ENCODE measurements at regions not wholly inside any gene's neighbourhood (a gene's known extent, or its start where the extent isn't known, plus 50 kb on each side); places are given as distances from the start of the nearest gene placed in this dataset.
"Not testable (repeated sequence)": the region's sequence is repeated elsewhere in the genome, so short reads cannot be mapped to it uniquely, and the experiment has no call there.

DNA sequence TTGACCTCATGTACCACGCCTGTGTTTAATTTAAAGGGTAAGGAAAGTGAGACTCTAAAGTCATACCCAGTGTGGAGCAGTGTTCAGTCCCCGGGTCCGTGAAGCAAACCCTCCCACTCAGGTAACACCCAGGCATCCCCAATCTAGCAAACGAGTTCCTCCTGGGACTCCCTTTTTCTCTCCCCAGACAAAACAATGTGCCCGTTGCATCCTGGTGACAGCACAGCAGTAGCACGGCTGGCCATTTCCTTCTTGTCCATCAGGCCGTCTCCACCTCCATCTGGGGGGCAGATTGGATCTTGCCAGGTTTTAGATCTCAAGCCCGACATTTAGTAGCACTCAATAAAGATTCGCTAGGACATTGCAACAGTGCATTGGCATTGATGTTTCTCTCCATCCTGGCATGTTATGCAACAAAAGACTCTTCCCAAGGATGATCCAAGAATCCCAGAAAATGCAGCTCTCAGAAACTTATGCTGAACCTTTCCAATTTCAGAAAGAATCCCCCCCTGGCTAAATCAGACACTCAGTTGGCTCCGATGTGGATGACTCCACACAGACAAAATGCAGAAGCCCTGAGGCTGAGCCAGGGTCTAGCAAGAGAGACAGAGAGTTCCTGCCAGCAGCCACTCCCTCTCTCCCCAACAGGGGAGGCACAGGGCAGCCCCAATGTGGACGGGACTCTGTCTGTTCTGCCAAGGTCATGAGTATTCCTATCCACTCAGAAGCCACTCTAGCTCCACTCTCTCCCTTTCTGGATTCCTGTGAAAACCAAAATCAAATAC lies 274.5 kb upstream of the MGMT start:
- no peak for DNase-seq (ENCODE audit: low read depth, low spot score)

DNA sequence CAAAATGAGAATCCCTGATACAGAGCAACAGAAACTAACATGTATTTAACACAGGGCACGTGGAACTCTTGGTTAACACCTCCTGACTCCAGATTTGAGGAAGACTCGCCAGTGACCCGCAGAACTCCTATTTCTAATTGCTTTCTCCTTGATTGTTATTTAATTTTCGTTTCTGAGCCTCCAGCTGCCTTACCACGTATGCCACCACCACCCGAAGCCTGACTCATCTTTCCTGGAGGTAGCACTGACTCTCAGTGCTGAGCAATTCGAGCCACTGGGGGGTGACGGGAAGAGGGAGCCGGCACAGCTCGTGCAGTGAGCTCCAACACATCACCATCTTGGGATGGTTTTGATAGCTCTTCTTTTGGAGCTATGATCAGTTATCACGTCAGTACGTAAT lies 273.9 kb upstream of the MGMT start:
- no peak for DNase-seq (ENCODE audit: low read depth, low spot score)

DNA sequence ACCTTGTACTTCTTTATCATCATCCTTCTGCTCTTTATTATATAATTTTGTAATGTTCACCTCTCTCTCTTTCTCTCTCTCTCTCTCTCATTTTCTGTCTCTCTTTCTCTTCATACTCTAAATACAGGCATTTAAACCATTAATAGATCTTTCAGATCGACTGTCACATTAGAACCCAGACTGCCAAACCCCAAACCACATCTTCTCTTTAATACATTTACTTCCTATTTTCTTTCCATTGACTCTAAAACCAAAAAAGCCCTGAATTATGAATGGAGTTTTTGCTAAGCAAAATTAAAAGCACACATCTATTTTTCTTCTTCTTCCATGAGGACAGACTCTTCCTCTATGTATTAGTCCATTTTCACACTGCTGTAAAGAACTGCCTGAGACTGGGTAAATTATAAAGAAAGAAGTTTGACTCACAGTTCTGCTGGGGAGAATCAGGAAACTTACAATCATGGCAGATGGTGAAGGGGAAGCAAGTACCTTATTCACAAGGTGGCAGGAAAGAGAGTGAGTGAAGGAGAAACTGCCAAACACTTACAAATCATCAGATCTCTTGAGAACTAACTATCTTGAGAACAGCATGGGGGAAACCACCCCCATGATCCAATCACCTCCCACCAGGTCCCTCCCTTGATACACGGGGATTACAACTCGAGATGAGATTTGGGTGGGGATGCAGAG lies 272.7 kb upstream of the MGMT start:
- DNase-seq (ENCODE audit: low read depth, low spot score) = no peak

DNA sequence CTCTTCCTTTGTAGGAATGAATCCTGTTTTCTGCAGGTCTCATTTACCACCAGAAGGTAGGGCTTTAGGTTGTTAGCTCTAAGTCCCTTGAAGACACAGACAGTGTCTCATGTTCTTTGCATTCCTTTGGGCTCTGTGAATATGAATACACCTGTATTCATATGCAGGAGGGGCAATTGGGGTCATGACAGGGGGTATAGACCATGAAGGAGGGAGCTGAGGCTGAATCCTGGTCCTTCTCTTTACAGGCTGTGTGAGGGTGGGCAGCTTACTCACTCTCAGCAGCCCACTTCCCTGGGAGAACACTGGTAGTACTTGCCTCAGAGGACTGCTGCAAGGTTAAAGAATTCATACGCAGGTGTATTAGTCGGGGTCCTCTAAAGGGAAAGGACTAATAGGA lies 267.2 kb upstream of the MGMT start:
- no peak for DNase-seq (ENCODE audit: low read depth, low spot score)

DNA sequence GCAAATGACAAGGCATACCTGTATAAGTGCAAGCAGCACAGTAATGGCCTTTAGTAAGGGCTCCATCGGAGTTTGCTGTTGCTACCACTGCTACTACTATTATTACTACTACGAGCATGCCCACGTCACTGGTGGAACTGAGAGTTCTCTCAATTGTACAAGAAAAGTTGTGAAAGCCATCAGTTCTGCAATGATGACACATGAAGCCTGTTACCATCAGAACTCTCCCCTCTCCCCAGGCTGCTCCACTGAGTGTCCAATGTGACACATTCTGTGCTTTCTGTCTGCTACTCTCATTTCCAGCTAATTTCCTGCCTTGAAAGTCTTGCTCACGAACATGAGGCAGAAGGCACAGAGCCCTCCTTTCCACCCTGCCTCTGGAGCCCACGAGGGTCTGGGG lies 263.2 kb upstream of the MGMT start:
- no peak for DNase-seq (ENCODE audit: low read depth, low spot score)

DNA sequence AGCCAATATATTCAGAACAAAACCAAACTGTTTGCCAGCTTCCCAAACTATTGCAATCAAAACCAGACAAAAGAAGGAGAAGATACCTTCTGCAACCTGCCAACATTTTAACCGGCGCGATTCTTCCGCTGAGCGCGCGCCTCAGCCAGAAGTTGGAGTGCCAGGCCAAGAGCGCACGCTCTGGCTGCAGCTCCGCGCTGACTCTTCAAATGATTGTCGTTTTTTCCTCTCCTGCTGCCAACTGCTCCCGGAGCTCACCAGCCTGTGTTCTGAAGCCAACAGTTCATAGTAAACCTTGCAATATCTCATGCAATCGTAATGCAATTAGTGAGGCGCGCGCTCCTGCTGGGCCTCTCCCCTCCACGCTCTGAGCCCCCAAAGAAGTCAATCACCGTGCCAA lies 259.7 kb upstream of the MGMT start:
- no peak for DNase-seq (ENCODE audit: low read depth, low spot score)

DNA sequence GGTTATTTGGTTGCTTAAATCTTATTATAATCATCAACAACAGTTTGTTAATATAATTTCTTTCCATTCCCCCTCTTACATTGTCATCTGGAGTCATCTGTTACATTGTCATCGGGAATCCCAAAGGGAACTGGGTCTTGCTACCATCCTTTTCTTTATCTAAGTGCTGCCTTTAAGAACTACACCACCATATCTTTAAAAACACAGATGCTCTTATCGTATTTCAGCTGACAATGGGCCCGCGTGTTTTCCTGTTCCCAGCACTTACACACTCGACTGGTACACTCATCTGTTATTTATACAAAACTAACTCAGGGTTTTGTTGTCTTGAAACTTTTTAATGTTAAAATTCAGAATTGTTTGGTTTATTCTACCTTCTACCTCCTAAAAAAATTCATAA lies 256.2 kb upstream of the MGMT start:
- no peak for DNase-seq (ENCODE audit: low read depth, low spot score)

DNA sequence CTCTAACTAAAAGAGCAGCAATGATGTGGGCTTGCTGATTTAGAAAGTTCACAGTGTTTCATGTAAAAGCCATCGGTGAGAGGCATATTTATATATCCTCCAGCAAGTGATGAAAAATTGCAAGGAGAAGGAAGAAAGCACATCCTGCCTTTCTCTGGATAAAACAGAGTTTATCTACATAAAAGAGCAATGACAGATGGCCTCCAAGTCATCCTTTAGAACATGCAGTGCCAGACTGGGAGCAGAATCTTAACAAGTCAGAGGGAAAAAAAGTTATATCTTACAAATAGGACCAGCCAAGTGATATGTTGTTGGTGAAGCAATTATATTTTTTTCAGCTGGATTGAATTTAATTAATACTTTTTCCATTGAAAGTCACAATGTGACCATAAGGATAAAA lies 253.8 kb upstream of the MGMT start:
- DNase-seq (ENCODE audit: low read depth, low spot score) = no peak

DNA sequence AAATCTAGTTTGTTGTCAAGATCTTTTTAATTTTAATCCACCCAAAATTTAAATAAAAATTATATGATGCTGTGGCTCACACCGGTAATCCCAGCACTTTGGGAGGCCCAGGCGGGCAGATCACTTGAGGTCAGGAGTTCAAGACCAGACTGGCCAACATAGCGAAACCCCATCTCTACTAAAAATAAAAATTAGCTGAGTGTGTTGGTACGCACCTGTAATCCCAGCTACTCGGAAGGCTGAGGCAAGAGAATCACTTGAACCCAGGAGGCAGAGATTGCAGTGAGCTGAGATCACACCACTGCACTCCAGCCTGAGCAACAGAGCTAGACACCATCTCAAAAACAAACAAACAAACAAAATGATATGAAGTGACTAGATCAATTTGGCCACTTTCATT lies 253.0 kb upstream of the MGMT start:
- DNase-seq (ENCODE audit: low read depth, low spot score) = not testable (repeated sequence)

DNA sequence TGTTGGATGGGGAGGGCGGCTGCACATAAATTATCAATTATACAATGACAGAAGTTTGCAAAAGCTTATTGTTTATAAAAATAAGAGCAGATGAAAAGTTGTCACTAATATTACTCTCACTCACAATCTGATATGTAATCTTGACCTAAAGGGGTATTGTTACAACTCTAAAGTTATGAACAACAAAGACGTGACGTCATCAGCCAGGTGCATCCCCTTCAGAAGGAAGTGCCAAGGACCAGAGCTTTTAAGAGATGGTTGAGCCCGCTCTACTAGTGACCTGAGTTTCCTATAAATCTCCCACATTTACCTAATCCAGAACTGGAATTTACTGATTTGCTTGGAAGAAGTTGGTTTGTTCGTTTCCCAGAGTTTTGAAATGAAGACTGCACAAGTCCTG lies 247.7 kb upstream of the MGMT start:
- DNase-seq (ENCODE audit: low read depth, low spot score) = no peak

DNA sequence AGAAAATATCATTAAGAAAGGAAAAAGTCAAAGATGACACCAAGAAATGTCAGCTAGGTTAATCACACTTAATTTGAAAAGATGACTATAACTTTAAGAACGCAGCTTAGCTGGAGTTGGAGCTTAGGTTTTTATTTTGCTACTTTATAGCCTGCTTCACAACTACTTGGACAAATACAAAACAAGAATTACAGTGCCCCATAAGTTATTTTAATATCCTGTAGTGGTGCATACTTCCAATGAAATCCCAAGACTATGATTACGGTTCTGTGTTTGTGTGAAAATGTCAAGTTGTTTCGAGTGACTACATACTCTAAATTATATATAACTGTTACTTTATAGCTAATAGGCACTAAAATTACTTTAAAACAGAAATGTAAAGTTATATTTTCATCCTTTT lies 244.6 kb upstream of the MGMT start:
- no peak for DNase-seq (ENCODE audit: low read depth, low spot score)

DNA sequence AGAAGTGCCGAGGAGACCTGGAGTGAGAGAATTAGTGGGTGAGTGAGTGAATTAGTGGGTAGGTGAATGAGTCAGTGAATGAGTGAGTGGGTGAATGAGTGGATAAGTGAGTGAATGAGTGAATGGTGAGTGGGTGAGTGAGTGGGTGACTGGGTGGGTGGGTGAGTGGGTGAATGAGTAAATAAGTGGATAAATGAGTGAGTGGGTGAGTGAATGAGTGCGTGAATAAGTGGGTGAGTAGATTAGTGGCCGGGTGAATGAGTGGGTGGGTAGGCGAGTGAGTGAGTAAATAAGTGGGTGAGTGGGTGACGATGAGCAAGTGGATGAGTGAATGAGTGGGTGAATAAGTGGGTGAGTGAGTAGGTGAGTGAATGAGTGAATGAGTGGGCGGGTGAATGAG lies 243.7 kb upstream of the MGMT start:
- DNase-seq (ENCODE audit: low read depth, low spot score) = no peak

DNA sequence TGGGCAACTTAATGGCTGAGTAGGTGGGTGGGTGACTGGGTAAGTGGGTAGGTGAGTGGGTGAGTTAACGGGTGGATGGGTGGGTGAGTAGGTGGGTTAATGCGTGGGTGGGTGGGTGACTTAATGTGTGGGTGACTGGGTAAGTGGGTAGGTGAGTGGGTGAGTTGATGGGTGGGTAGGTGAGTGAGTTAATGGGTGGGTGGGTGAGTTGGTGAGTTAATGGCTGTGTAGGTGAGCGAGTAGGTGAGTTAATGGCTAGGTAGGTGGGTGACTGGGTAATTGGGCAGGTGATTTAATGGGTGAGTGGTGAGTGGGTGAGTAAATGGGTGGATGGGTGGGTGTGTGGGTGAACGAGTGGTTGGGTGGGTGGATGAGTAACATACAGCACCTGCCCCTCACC lies 243.0 kb upstream of the MGMT start:
- no peak for DNase-seq (ENCODE audit: low read depth, low spot score)

DNA sequence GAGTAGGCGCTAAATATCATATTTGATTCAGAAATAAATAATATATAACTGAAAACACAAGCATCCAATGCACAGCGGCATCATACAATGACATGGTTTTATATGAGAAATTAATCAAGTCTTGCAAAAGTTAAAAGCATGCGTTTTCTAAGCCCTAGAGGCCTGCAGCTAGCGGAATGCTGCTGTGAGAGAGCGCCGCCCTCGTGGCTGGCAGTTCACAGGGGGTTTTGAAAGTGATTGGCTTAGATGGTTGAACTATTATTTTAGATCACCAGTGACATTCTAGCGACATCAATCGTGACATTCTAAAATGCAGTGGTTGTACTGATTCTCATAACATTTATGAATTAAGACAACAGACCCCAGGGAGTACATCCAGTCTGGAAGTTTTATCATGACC lies 235.2 kb upstream of the MGMT start:
- no peak for DNase-seq (ENCODE audit: low read depth, low spot score)

DNA sequence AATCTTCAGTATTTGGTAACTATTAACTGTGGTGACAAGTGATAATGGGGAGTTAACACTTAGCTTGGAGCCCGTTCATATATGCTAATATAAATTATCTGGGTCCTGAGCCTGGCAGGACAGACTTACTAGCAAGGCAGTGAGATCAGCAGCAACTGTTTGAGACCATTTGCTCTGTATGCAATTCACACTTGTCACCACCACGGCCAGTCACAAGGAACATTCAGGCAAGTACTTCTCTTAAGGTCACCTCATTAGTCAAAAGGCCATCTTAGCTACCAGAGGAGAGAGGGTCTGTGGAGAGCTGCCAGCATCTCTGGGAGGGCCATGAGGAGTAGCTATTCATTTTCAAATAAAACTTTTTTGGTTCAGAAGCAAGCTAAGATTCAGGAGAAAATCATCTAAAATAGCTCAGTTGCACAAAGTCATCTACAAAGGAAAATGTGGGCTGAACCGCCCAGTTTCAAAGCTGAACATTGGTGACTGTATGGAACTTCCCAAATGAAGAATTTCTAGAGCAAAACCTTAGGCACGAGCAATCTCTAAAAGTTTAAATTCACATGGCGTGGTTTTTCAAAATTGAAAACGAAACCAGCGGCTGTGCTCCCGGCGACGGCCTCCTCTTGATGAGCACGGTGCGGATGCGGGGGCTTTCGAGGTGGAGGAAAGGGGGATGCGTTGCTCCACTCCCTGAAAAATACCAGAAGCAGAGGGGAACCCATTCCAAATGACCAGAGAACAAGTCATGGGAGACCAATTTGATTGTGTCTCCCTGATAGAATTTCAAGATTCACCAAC lies 233.5 kb upstream of the MGMT start:
- DNase-seq (ENCODE audit: low read depth, low spot score) = no peak

DNA sequence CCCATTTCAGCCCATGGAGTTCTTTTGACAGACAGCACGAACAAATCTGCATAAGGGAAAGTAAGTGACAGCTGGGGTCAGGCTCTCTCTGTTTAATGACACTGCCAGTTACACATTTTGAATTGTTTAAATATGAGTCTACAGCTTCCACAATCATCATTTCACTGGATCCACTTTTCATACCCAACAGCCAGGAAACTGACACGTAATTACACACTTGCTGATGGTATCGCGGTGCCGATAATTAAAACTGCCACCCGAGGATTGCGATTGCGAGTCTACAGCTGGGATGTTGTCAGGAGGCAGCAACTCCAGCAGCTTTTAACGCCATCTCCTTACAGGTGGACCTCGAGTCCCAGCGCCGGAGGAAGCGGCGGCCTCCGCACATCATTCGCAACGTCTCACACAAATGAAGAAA lies 230.8 kb upstream of the MGMT start:
- DNase-seq (ENCODE audit: low read depth, low spot score) = no peak

DNA sequence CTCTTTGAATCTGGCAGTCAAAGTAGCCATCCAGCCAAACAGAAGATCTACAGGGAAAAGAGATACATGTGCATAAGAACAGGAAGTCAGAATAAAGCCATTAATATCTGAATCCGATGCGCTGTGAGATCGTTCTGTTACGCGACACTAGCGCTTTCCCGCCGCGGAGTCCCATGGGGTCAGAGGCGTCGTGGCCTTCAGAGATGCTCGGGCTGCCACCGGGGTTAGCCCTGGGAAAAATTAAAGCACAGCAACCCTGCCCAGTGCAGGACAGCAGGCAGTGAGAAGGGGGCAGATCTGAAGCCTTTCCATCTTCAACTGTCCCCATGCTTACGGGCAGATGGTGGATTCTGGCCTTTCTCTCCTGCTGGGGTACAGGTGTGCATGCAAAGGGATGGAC lies 225.6 kb upstream of the MGMT start:
- no peak for DNase-seq (ENCODE audit: low read depth, low spot score)

DNA sequence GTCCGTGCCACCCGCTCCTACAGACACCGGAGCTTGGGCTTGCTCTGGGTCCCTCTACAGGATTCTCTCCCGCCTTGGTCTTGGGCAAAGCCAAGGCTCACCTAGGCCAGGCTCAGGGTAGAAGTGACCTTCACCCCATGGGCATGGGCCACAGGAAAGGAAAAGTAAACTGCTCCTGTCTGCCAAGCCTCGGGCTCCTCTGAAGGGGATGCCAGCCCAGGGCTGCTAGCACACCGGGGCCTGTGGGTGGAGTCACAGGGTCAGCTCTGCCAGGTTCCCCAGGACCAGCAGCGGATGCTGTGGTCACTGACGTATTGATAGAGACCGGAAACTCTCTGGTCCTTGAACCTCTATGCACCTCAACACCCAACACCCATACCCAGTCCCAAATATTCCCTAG lies 222.7 kb upstream of the MGMT start:
- DNase-seq (ENCODE audit: low read depth, low spot score) = no peak

DNA sequence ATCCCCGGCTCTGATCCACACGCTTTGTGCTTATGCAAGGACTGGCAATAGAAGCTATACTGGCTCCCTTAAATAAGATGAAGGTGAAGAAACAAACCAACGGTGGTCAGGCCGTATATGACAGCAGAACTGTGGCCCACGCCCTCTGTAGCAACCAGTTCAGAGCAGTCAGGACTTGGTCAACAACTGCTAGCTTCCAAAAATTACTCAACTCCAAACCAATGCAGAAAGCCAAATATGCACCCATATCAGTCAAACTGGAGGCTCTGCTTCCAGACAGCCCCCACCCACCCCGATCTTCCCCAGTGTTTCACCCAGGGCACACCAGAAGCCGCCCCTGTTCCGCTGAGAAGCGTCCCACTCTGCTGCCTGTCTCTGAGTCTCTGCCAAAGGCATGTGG lies 222.3 kb upstream of the MGMT start:
- no peak for DNase-seq (ENCODE audit: low read depth, low spot score)

DNA sequence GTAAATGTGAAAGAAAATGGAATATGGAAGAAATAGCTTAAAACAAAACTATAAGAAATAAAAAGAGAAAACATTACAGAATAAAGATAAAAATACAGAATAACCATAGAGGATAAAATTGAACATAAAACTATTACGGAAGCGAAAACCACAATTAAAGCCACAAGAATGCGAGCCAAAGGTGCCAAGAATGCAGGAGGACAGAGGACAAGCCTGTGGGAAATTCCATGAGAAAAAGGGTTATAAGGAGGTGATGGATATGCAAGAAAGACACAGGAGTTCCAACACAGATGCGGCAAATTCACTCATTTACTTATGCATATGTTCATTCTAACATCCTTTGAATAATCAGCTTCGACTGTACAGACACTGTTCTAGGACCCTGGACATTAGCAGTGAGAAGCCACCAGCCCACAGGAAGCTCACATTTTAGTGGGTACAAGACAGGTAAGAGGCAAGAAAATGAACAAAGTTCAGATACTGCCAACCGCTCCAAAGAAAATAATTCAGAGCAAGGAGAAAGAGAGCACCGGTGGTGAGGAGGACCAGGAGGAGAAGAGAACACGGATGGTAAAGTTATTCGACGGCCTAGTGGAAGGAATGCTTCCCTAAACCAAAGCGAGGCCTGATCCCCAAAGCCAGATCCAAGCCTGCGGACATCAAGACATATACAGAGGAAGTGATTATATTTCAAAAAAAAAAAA lies 213.7 kb upstream of the MGMT start:
- no peak for DNase-seq (ENCODE audit: low read depth, low spot score)

DNA sequence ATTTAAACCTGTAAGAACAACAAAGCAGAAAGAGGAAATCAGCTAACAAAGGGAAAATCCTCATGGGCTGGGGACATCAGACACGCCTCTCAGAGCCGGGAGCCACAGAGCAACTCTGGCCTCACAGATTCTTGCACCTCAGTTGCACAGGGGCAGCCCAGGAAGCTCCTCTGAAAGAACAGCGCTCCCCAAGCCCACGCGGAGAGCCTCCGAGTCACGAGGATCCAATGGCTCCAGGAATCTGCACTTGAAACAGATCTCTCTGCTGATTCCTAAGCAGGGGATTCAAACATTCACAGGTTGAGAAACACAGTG lies 213.2 kb upstream of the MGMT start:
- DNase-seq (ENCODE audit: low read depth, low spot score) = no peak

DNA sequence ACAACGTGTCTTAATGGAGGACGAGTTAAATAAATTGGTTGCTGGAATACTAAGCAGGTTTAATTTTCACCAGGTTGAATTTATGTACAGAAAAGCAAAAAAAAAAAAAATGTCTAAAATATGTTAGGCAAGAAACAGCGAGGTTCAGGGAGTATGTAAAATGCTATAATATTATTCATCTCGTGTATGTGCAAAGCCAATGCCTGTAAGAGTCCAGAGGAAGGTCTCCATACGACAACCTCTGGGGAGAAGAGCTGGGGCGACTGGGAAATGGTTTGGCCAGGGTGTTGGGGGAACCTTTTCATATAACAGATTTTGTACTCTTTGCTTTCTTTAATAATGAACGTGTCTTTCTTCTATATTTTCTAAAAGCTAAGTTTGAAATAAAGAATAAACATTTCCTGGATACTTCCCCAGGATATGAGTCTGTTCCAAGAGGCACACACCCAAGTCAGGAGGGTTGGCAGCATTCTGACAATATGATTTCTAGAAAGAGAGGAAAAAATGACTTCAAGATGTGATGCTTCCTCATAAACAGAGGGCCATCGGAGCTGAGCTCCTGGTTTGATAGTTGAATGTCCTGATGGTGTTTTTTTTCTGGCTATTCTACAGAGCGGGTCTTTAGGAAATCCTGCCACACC lies 208.6 kb upstream of the MGMT start:
- DNase-seq (ENCODE audit: low read depth, low spot score) = no peak

Measured in activated CD4-positive, CD25-positive, alpha-beta regulatory T cell treated with anti-CD3 and anti-CD28 coated beads, Interleukin-2, amount 50 U/mL, for 16 hours (primary cell).